HT-29 (cell line): ENCODE measurements at regions not wholly inside any gene's neighbourhood (a gene's known extent, or its start where the extent isn't known, plus 50 kb on each side); places are given as distances from the start of the nearest gene placed in this dataset.
"Not testable (repeated sequence)": the region's sequence is repeated elsewhere in the genome, so short reads cannot be mapped to it uniquely, and the experiment has no call there.

ENCODE experiments used
- DNase-seq: peaks from one replicate; pipeline ENCODE4 v3.0.0-alpha.2; 2015; ENCODE audit warnings: low spot score

GRCh38 chr12:9543341-9543740 lies 64.4 kb downstream of the KLRB1 start:
- DNase-seq, result not testable (repeated sequence)

DNA sequence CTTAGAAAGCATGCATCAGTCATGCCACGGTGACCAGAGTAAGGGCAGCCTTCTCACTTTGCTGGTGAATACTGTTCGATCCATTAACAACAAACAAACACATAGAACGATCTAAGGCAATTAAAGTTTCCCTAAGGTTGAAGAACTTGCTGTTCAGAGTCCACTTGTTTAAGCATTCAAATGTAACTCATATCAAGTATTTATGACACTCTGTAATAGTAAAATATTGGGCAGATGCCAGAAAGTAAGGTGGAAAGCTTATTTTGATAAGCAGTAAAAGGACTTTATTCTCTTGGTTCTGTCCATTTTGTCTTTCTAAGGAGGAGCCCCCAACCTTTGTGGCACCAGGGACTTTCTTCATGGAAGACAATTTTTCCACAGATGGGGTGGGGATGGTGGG lies 64.9 kb downstream of the KLRB1 start:
- DNase-seq, result not testable (repeated sequence)

GRCh38 chr12:9515925-9516324 lies 91.8 kb downstream of the KLRB1 start:
- not testable (repeated sequence) for DNase-seq

DNA sequence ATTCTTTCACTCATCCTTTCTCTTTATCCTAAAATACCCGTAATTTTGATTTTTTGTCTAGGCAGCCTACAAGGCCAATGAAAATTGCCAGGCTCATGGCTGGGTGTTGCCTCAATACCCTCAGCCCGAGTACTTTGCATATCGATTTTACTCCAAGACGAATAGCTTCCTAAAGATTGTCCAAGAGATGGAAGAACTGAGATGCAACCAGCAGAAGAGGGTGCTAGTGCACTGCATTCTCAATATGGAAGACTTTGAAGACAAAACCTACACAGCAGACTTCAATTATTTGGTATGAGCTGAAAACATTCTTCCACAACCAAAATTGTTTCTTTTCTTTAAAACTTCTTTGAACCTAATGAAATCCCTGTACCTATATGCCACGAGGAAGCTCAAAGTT lies 95.0 kb downstream of the KLRB1 start:
- DNase-seq, result not testable (repeated sequence)

GRCh38 chr12:9510392-9511011 lies 97.2 kb downstream of the KLRB1 start:
- DNase-seq, result not testable (repeated sequence)

DNA sequence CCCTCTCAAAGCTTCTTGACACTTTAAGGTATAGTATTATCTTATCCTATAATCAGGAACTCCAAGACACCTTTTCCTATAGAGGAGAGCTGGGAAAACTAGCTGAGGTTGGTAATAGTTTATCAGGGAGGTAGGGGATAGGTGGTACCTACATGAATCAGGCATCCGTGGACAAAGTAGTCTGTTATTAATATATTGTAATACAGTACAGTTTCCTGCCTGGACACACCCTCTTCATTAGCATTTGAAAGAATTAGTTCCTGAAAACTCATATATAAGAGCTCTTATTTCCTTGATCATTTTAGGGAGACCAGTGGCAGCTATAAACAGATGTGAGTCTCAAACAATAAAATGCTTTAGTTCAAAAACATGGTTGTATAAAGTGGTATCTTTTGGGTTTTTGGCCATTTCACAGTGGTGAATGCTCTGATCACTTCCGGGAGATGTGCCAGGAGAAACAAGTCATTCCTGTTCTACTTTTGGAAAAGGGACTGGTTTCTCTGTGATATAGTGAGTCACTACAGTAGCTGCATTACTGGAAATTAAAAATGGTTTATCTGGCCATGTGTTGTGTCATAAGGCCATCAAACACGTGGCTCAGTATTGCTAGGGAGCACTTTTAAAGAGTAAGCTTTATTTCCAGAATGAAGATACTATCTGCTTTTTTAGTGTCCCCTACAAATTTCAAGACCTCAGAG lies 98.1 kb downstream of the KLRB1 start:
- peak; percentile 3 for DNase-seq

- DNase-seq, result no peak
These were observed 101.0 kb downstream of the KLRB1 start for GRCh38 chr12:9506746-9507145.

DNA sequence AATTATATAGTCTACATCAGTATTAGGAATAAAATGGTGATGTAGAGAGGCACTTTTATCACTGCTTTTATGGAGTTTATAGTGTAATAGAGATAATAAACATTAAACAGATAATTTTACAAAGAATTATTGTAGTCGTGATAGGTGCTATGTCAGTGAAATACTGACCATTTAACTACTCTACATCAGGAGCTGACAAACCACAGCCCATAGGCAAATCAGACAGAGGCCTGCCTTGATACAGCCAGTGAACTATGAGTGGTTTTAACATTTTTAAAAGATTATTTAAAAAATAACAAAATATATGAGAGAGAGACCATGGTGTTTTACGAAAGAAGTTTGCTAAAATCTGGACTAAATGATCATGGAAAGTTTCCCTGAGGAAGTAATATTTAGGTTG lies 104.3 kb downstream of the KLRB1 start:
- DNase-seq, result not testable (repeated sequence)

- not testable (repeated sequence) for DNase-seq
These were observed 104.9 kb downstream of the KLRB1 start for GRCh38 chr12:9502845-9503244.

- DNase-seq, result not testable (repeated sequence)
These were observed 114.4 kb downstream of the KLRB1 start for GRCh38 chr12:9493325-9493724.

- DNase-seq, result not testable (repeated sequence)
These were observed 126.4 kb downstream of the KLRB1 start for GRCh38 chr12:9481289-9481688.

DNA sequence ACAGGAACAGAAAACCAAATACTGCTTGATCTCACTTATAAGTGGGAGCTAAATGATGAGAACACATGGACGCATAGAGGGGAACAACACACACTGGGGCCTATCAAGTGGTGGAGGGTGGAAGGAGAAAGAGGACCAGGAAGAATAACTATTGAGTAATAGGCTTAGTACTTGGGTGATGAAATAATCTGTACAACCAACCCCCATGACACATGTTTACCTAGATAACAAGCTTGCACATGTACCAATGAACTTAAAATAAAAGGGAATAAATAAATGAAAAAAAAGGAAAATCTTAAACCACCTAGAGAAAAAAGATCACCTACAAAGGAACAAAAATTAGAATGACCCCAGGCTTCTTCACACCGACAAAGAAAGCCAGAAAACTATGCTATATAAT lies 133.5 kb downstream of the KLRB1 start:
- DNase-seq, result not testable (repeated sequence)

- DNase-seq, result not testable (repeated sequence)
These were observed 134.1 kb downstream of the KLRB1 start for GRCh38 chr12:9473638-9474037.

GRCh38 chr12:9471501-9471900 lies 136.2 kb downstream of the KLRB1 start:
- DNase-seq, result not testable (repeated sequence)

GRCh38 chr12:9470367-9470766 lies 137.3 kb downstream of the KLRB1 start:
- DNase-seq, result not testable (repeated sequence)

- DNase-seq, result not testable (repeated sequence)
These were observed 137.8 kb downstream of the KLRB1 start for GRCh38 chr12:9469956-9470355.

- not testable (repeated sequence) for DNase-seq
These were observed 138.3 kb downstream of the KLRB1 start for GRCh38 chr12:9469463-9469862.

GRCh38 chr12:9468998-9469397 lies 138.7 kb downstream of the KLRB1 start:
- peak; percentile 39 for DNase-seq

DNA sequence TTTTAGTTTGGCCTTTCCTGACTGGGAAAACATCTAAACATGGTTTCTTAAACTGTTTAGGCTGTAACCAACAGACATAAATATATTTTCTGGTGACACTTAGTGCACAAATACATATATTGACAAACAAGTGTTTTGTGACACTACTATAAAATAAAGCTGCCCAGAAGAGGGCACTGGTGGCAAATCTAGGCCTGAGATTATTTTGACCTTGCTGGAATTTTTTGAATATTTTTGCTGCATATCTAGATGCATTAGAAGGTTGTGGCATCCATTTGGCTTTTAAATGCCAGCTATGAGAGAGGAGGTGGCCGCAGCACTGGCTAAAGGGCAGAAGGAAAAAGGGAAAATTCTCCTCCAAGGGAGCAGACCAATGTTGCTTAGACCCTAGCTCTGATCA lies 139.6 kb downstream of the KLRB1 start:
- peak; percentile 2 for DNase-seq

- no peak for DNase-seq
These were observed 143.3 kb downstream of the KLRB1 start for GRCh38 chr12:9464408-9464807.

- DNase-seq, result peak; percentile 14
These were observed 152.2 kb downstream of the KLRB1 start for GRCh38 chr12:9455516-9455915.

GRCh38 chr12:9454021-9454420 lies 153.7 kb downstream of the KLRB1 start:
- not testable (repeated sequence) for DNase-seq

DNA sequence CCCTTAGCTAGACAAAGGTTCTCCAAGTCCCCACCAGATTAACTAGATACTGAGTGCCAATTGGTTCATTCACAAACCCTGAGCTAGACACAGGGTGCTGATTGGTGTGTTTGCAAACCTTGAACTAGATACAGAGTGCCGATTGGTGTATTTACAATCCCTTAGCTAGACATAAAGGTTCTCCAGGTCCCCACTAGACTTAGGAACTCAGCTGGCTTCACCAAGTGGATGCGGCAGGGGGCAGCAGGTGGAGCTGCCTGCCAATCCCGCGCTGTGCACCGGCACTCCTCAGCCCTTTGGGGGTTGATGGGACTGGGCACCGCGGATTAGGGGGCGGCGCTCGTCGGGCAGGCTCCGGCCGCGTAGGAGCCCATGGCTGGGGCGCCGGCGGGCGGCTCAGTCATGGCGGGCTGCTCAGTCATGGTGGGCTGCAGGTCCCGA lies 157.6 kb downstream of the KLRB1 start:
- DNase-seq, result not testable (repeated sequence)
